Uterus (tissue), 3 donors: ENCODE measurements at regions not wholly inside any gene's neighbourhood (a gene's known extent, or its start where the extent isn't known, plus 50 kb on each side); places are given as distances from the start of the nearest gene placed in this dataset.

Source experiments
- DNase-seq, 2 donors: peaks; one replicate each; pipeline ENCODE4 v3.0.0-alpha.2; 2019 to 2020
- H3K27ac ChIP-seq, 2 donors: fragments of 200-600 bp; sonication (generic); 1 replicate in 1 of 2; 2 replicates in 1 of 2; pipeline ENCODE4 v1.5.1; 2016 to 2018
- H3K27me3 ChIP-seq, 2 donors: fragments of 200-600 bp; sonication (generic); one replicate each; pipeline ENCODE4 v1.5.1; 2018 to 2019; ENCODE audit warnings: control low read depth in 1 of 2
- H3K36me3 ChIP-seq, 2 donors: fragments of 200-600 bp; sonication (generic); one replicate each; pipeline ENCODE4 v1.5.1; 2019; ENCODE audit warnings: control low read depth in 1 of 2
- H3K4me1 ChIP-seq, 2 donors: fragments of 200-600 bp; sonication (generic); one replicate each; pipeline ENCODE4 v1.5.1; 2018 to 2019; ENCODE audit warnings: control low read depth in 1 of 2
- H3K4me3 ChIP-seq, 2 donors: fragments of 200-600 bp; sonication (generic); 1 replicate in 1 of 2; 2 replicates in 1 of 2; pipeline ENCODE4 v1.5.1; 2018 to 2019; ENCODE audit warnings: mild to moderate bottlenecking in 1 of 2
- H3K9me3 ChIP-seq, 2 donors: fragments of 200-600 bp; sonication (generic); one replicate each; pipeline ENCODE4 v1.5.1; 2019; ENCODE audit warnings: control low read depth in 1 of 2
- POLR2A ChIP-seq, 2 donors: fragments of 450-650 bp; IDR thresholded peaks; one replicate each; pipeline ENCODE4 v1.6.1; 2016; ENCODE audit warnings: antibody characterized with exemption in 2 of 2, mild to moderate bottlenecking in 1 of 2, moderate library complexity in 1 of 2
- intact Hi-C: fragments of 100-400 bp; cut with DNase I; formaldehyde crosslinking; loops from one replicate; pipeline ENCODE4 v1.15.1; 2023; ENCODE audit warnings: low total_unique reads
- TF ChIP-seq, protein P1 (sequence below), 4 experiments: fragments of 200-600 bp in 2 of 4; fragments of 450-650 bp in 2 of 4; sonication (generic) in 2 of 4; IDR thresholded peaks; one replicate each; pipeline ENCODE4 v1.5.1; 2016 to 2019; ENCODE audit warnings: antibody characterized with exemption in 4 of 4, mild to moderate bottlenecking in 2 of 4, moderate library complexity in 1 of 4
- donor health status: DM: yes; HTN: yes; CAD: no.

- Histone ChIP-seq H3K4me1 (no peaks in the 10 kb centered on the region), H3K27ac (no peak overlapping the region), H3K36me3 (no peaks in the 10 kb centered on the region), H3K9me3 (no peaks in the 10 kb centered on the region), H3K27me3 (no peaks in the 10 kb centered on the region), H3K4me3 (no peak overlapping the region)
- no peak for TF ChIP-seq POLR2A (IDR thresholded peaks at IDR 0.05)
- TF ChIP-seq, protein P1, sequence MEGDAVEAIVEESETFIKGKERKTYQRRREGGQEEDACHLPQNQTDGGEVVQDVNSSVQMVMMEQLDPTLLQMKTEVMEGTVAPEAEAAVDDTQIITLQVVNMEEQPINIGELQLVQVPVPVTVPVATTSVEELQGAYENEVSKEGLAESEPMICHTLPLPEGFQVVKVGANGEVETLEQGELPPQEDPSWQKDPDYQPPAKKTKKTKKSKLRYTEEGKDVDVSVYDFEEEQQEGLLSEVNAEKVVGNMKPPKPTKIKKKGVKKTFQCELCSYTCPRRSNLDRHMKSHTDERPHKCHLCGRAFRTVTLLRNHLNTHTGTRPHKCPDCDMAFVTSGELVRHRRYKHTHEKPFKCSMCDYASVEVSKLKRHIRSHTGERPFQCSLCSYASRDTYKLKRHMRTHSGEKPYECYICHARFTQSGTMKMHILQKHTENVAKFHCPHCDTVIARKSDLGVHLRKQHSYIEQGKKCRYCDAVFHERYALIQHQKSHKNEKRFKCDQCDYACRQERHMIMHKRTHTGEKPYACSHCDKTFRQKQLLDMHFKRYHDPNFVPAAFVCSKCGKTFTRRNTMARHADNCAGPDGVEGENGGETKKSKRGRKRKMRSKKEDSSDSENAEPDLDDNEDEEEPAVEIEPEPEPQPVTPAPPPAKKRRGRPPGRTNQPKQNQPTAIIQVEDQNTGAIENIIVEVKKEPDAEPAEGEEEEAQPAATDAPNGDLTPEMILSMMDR (IDR thresholded peaks at IDR 0.05) = no peak
- intact Hi-C loops = no loop called here
- DNase-seq = no peak
Observed at GRCh38 chr1:36641776-36642175, 159.1 kb upstream of the CSF3R start.

DNA sequence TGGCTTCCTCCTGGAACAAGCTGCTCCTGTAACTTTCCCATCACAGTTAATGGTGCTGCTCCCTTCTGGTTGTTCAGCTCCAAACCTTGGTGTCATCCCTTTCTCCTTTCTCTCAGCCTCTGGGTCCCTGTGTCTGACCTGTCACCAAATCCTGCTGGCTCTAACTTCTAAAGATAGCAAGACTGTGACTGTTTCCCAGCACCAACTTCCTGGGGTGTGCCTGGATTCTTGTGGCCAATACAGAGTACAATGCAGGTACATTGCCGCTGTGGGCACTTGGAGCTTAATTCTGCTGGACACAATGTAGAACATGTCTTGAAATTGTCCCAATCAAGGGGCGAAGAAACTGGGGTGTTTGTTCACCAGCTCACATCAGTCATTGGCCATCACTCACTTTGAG lies 156.7 kb upstream of the CSF3R start:
- no peaks in the 10 kb centered on the region for H3K27me3 ChIP-seq
- DNase-seq = no peak
- no peak overlapping the region for H3K27ac ChIP-seq
- H3K4me1 ChIP-seq = no peaks in the 10 kb centered on the region
- no peaks in the 10 kb centered on the region for H3K36me3 ChIP-seq
- no peaks in the 10 kb centered on the region for H3K9me3 ChIP-seq
- intact Hi-C loops = no loop called here
- TF ChIP-seq POLR2A (IDR thresholded peaks at IDR 0.05) = no peak
- TF ChIP-seq, protein P1 (IDR thresholded peaks at IDR 0.05) = no peak
- H3K4me3 ChIP-seq = no peak overlapping the region

- intact Hi-C loops = no loop called here
- TF ChIP-seq, protein P1 (IDR thresholded peaks at IDR 0.05) = no peak
- no peak for TF ChIP-seq POLR2A (IDR thresholded peaks at IDR 0.05)
Observed at GRCh38 chr1:36638268-36638667, 155.6 kb upstream of the CSF3R start.

DNA sequence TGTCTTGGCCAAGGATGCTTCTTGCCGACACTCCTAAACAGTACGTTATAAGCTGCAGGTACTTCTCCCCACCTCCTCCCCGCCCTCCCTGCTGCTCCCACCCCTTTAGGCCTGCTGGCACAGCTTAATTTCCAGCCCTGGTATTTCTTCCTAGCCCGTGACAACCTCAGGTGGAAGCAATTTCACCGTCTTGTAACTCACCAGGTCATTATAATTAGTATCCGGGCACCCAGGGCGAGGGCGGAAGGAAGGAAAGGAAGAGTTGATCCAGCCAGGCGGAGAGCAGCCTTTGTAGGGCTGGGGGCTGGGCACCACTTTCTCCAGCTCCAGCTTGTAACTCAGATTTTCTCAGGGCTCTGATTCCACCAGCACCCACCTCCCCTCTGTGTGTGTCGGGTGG lies 153.5 kb upstream of the CSF3R start:
- TF ChIP-seq POLR2A (IDR thresholded peaks at IDR 0.05) = no peak
- TF ChIP-seq, protein P1 (IDR thresholded peaks at IDR 0.05) = no peak
- intact Hi-C loops = no loop called here
- no peaks in the 10 kb centered on the region for H3K9me3 ChIP-seq
- no peak for DNase-seq
- H3K36me3 ChIP-seq = no peaks in the 10 kb centered on the region
- no peak overlapping the region for H3K4me3 ChIP-seq
- H3K27ac ChIP-seq = no peak overlapping the region
- no peaks in the 10 kb centered on the region for H3K4me1 ChIP-seq
- H3K27me3 ChIP-seq = no peaks in the 10 kb centered on the region

More at GRCh38 chr1:36638268-36638667, 155.6 kb upstream of the CSF3R start:
- H3K4me3 ChIP-seq = no peak overlapping the region
- H3K36me3 ChIP-seq = no peaks in the 10 kb centered on the region
- no peak overlapping the region for H3K27ac ChIP-seq
- no peak for DNase-seq
- no peaks in the 10 kb centered on the region for H3K27me3 ChIP-seq
- H3K4me1 ChIP-seq = no peaks in the 10 kb centered on the region
- H3K9me3 ChIP-seq = no peaks in the 10 kb centered on the region

GRCh38 chr1:36635284-36635683 lies 152.6 kb upstream of the CSF3R start:
- H3K27me3 ChIP-seq = no peaks in the 10 kb centered on the region
- no peak overlapping the region for H3K4me3 ChIP-seq
- TF ChIP-seq POLR2A (IDR thresholded peaks at IDR 0.05) = no peak
- TF ChIP-seq, protein P1 (IDR thresholded peaks at IDR 0.05) = no peak
- intact Hi-C loops = no loop called here
- no peaks in the 10 kb centered on the region for H3K9me3 ChIP-seq
- H3K4me1 ChIP-seq = no peaks in the 10 kb centered on the region
- H3K36me3 ChIP-seq = no peaks in the 10 kb centered on the region
- no peak for DNase-seq
- H3K27ac ChIP-seq = no peak overlapping the region
